HEK293 (cell line): ENCODE measurements at regions not wholly inside any gene's neighbourhood (a gene's known extent, or its start where the extent isn't known, plus 50 kb on each side); places are given as distances from the start of the nearest gene placed in this dataset.

Experiments used
- CTCF ChIA-PET: fragments of 350-600 bp; formaldehyde crosslinking; extraction: SDS; loops from one replicate; lab custom pipeline; 2021; ENCODE audit warnings: antibody characterized with exemption; lab: Yijun Ruan, JAX
- POLR2A ChIA-PET: fragments of 300-600 bp; formaldehyde crosslinking; extraction: SDS; loops from one replicate; lab custom pipeline; 2020; ENCODE audit warnings: antibody characterized with exemption, inconsistent platforms; lab: Yijun Ruan, JAX
- H3K27ac ChIP-seq: fragments of 200-500 bp; sonication (Bioruptor generic); 2 replicates; pipeline ENCODE4 v1.5.1; 2014; ENCODE audit warnings: low read depth, low read length, control low read depth, inconsistent platforms; ENCODE audit errors: extremely low read depth
- H3K36me3 ChIP-seq, 2 experiments: fragments of 200-500 bp in 1 of 2; sonication (Bioruptor generic) in 1 of 2; 1 replicate in 1 of 2; 2 replicates in 1 of 2; pipeline ENCODE4 v1.5.1; 2014 to 2017; ENCODE audit warnings: inconsistent platforms in 2 of 2, low read length in 2 of 2; ENCODE audit not compliant: control insufficient read depth in 2 of 2, insufficient read depth in 1 of 2
- H3K4me1 ChIP-seq: fragments of 200-500 bp; sonication (Bioruptor generic); 2 replicates; pipeline ENCODE4 v1.5.1; 2014; ENCODE audit warnings: mild to moderate bottlenecking, low read length, inconsistent platforms; ENCODE audit not compliant: control insufficient read depth, insufficient read depth
- H3K4me3 ChIP-seq: 2 replicates; pipeline ENCODE4 v1.5.1; 2011; ENCODE audit warnings: low read depth, mild to moderate bottlenecking, control low read depth, low read length, moderate library complexity
- H3K9me3 ChIP-seq: fragments of 200-500 bp; sonication (Bioruptor generic); 2 replicates; pipeline ENCODE4 v1.5.1; 2014; ENCODE audit warnings: low read depth, low read length, inconsistent platforms; ENCODE audit not compliant: control insufficient read depth, insufficient read depth
- AEBP2 ChIP-seq: fragments of 450-650 bp; formaldehyde crosslinking; IDR thresholded peaks from 2 replicates; pipeline ENCODE4 v1.5.1; 2016; ENCODE audit warnings: missing biosample characterization, missing genetic modification characterization, borderline replicate concordance
- CTCF ChIP-seq: fragments of 450-650 bp; formaldehyde crosslinking; IDR thresholded peaks from 2 replicates; pipeline ENCODE4 v1.5.1; 2016; ENCODE audit warnings: missing biosample characterization, missing genetic modification characterization
- EGR2 ChIP-seq: fragments of 450-650 bp; formaldehyde crosslinking; IDR thresholded peaks from 2 replicates; pipeline ENCODE4 v1.5.1; 2016; ENCODE audit warnings: low read depth, missing biosample characterization, missing genetic modification characterization
- FEZF1 ChIP-seq: fragments of 450-650 bp; formaldehyde crosslinking; IDR thresholded peaks from 2 replicates; pipeline ENCODE4 v1.5.1; 2016; ENCODE audit warnings: missing biosample characterization, missing genetic modification characterization
- KLF7 ChIP-seq: fragments of 450-650 bp; formaldehyde crosslinking; IDR thresholded peaks from 2 replicates; pipeline ENCODE4 v1.5.1; 2016; ENCODE audit warnings: missing biosample characterization, missing genetic modification characterization, borderline replicate concordance
- PBX3 ChIP-seq: sonication (generic); formaldehyde crosslinking; IDR thresholded peaks from 2 replicates; pipeline ENCODE4 v1.8.1; 2022; ENCODE audit warnings: mild to moderate bottlenecking, moderate library complexity, missing genetic modification reagents
- REST ChIP-seq: fragments of 450-650 bp; formaldehyde crosslinking; IDR thresholded peaks from 2 replicates; pipeline ENCODE4 v1.5.1; 2016; ENCODE audit warnings: missing biosample characterization, missing genetic modification characterization
- SCRT1 ChIP-seq: fragments of 450-650 bp; formaldehyde crosslinking; IDR thresholded peaks from 2 replicates; pipeline ENCODE4 v1.5.1; 2016; ENCODE audit warnings: missing biosample characterization, missing genetic modification characterization, borderline replicate concordance
- SP2 ChIP-seq: fragments of 450-650 bp; formaldehyde crosslinking; IDR thresholded peaks from 2 replicates; pipeline ENCODE4 v1.5.1; 2016; ENCODE audit warnings: missing biosample characterization, missing genetic modification characterization
- ZBTB44 ChIP-seq: fragments of 450-650 bp; IDR thresholded peaks from 2 replicates; pipeline ENCODE4 v1.5.1; 2018; ENCODE audit warnings: missing biosample characterization, mild to moderate bottlenecking, missing genetic modification characterization
- ZNF184 ChIP-seq: fragments of 450-650 bp; IDR thresholded peaks from 2 replicates; pipeline ENCODE4 v1.5.1; 2018; ENCODE audit warnings: missing biosample characterization, mild to moderate bottlenecking, missing genetic modification characterization
- ZNF239 ChIP-seq: fragments of 450-650 bp; formaldehyde crosslinking; IDR thresholded peaks from 2 replicates; pipeline ENCODE4 v1.5.1; 2016; ENCODE audit warnings: missing biosample characterization, missing genetic modification characterization
- ZNF302 ChIP-seq: fragments of 450-650 bp; formaldehyde crosslinking; IDR thresholded peaks from 2 replicates; pipeline ENCODE4 v1.5.1; 2016; ENCODE audit warnings: missing biosample characterization, missing genetic modification characterization, low read depth
- ZNF335 ChIP-seq: fragments of 450-650 bp; formaldehyde crosslinking; conservative IDR thresholded peaks from 2 replicates; pipeline ENCODE4 v1.5.1; 2016; ENCODE audit warnings: missing biosample characterization, missing genetic modification characterization
- ZNF394 ChIP-seq: fragments of 450-650 bp; formaldehyde crosslinking; IDR thresholded peaks from 2 replicates; pipeline ENCODE4 v1.5.1; 2016; ENCODE audit warnings: missing biosample characterization, missing genetic modification characterization, mild to moderate bottlenecking, moderate library complexity, borderline replicate concordance
- ZNF449 ChIP-seq: fragments of 450-650 bp; formaldehyde crosslinking; IDR thresholded peaks from 2 replicates; pipeline ENCODE4 v1.5.1; 2017; ENCODE audit warnings: missing biosample characterization, mild to moderate bottlenecking, missing genetic modification characterization, moderate library complexity
- ZNF501 ChIP-seq: fragments of 450-650 bp; formaldehyde crosslinking; IDR thresholded peaks from 2 replicates; pipeline ENCODE4 v1.5.1; 2016; ENCODE audit warnings: missing biosample characterization, missing genetic modification characterization
- ZNF510 ChIP-seq: fragments of 450-650 bp; formaldehyde crosslinking; IDR thresholded peaks from 2 replicates; pipeline ENCODE4 v1.5.1; 2018; ENCODE audit warnings: mild to moderate bottlenecking, missing genetic modification characterization, missing biosample characterization; ENCODE audit not compliant: insufficient replicate concordance
- ZNF549 ChIP-seq: fragments of 450-650 bp; IDR thresholded peaks from 2 replicates; pipeline ENCODE4 v1.5.1; 2018; ENCODE audit warnings: missing biosample characterization, missing genetic modification characterization, mild to moderate bottlenecking, inconsistent platforms, moderate library complexity
- ZNF585B ChIP-seq: fragments of 450-650 bp; formaldehyde crosslinking; IDR thresholded peaks from 2 replicates; pipeline ENCODE4 v1.5.1; 2016; ENCODE audit warnings: missing biosample characterization, missing genetic modification characterization
- ZNF660 ChIP-seq: fragments of 450-650 bp; IDR thresholded peaks from 2 replicates; pipeline ENCODE4 v1.5.1; 2018; ENCODE audit warnings: missing biosample characterization, mild to moderate bottlenecking, missing genetic modification characterization
- ZNF677 ChIP-seq: fragments of 450-650 bp; IDR thresholded peaks from 2 replicates; pipeline ENCODE4 v1.5.0; 2018; ENCODE audit warnings: missing biosample characterization, mild to moderate bottlenecking, missing genetic modification characterization, moderate library complexity
- ZNF707 ChIP-seq: fragments of 450-650 bp; formaldehyde crosslinking; IDR thresholded peaks from 2 replicates; pipeline ENCODE4 v1.5.1; 2016; ENCODE audit warnings: missing biosample characterization, missing genetic modification characterization
- ZSCAN16 ChIP-seq: fragments of 450-650 bp; formaldehyde crosslinking; IDR thresholded peaks from 2 replicates; pipeline ENCODE4 v1.5.1; 2016; ENCODE audit warnings: missing biosample characterization, missing genetic modification characterization
- ZSCAN30 ChIP-seq: fragments of 450-650 bp; IDR thresholded peaks from 2 replicates; pipeline ENCODE4 v1.5.1; 2018; ENCODE audit warnings: missing biosample characterization, mild to moderate bottlenecking, missing genetic modification characterization, moderate library complexity

- H3K27ac ChIP-seq, result no peak overlapping the region
- no peaks in the 10 kb centered on the region for H3K4me1 ChIP-seq
- H3K9me3 ChIP-seq, result no peaks in the 10 kb centered on the region
- ChIA-PET CTCF (no interaction called here), POLR2A (no interaction called here)
- H3K4me3 ChIP-seq, result no peak overlapping the region
- TF ChIP-seq ZNF677 (no peak), ZNF510 (no peak), ZNF335 (tag by site-specific recombination) (no peak), KLF7 (tag by site-specific recombination) (no peak), ZNF302 (tag by site-specific recombination) (no peak), EGR2 (tag by site-specific recombination) (no peak), ZNF239 (no peak), SP2 (no peak), ZSCAN30 (no peak), CTCF (tag by site-specific recombination) (no peak), ZNF707 (no peak), ZNF660 (tag by site-specific recombination) (no peak), ZNF449 (tag by site-specific recombination) (no peak), ZNF549 (tag by site-specific recombination) (no peak), ZNF585B (tag by site-specific recombination) (no peak), FEZF1 (tag by site-specific recombination) (no peak)
- H3K36me3 ChIP-seq, result no peaks in the 10 kb centered on the region
These were observed 173.2 kb upstream of the TECRL start for GRCh38 chr4:64582492-64582891.

GRCh38 chr4:64581422-64581821 is 172.2 kb upstream of the TECRL start:
- H3K4me3 ChIP-seq, result no peak overlapping the region
- ChIA-PET CTCF (interaction anchor here (0.6 kb wide), 1 partner anchor 27 kb away, joined by 9 read pairs; no protein-coding TSS in a partner anchor), POLR2A (no interaction called here)
- TF ChIP-seq ZSCAN16 (no peak), ZNF394 (tag by site-specific recombination) (no peak), AEBP2 (no peak), SCRT1 (tag by site-specific recombination) (no peak), ZBTB44 (tag by site-specific recombination) (no peak), ZNF501 (tag by site-specific recombination) (no peak), REST (tag by site-specific recombination) (no peak), ZNF707 (no peak), ZNF184 (tag by site-specific recombination) (no peak), PBX3 (CRISPR knock-in tag) (no peak), ZNF677 (no peak)

More at GRCh38 chr4:64581422-64581821, 172.2 kb upstream of the TECRL start:
- H3K36me3 ChIP-seq, result no peaks in the 10 kb centered on the region
- no peak overlapping the region for H3K27ac ChIP-seq
- no peaks in the 10 kb centered on the region for H3K4me1 ChIP-seq
- H3K9me3 ChIP-seq, result no peaks in the 10 kb centered on the region
